ENCODE measurements at regions not wholly inside any gene's neighbourhood (a gene's known extent, or its start where the extent isn't known, plus 50 kb on each side); places are given as distances from the start of the nearest gene placed in this dataset.

DNA sequence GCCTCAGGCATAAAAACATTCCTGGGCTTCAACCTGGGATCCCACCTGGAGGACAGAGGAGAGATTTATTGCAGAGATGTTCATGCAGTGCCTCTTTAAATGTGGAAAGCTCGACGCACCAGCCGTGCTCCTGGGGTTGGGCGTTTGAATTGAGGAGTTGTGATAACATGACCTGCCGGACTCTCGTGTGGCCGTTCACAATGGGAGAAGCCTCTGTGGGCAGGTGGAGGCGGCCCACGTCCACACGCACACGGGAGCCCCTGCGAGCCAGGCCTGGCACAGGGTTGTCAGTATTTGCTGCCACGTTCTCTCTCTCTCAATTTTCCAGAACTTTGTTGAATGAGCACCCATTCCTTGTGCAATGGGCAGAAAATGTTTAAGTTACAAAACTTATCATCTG, 58.3 kb upstream of the PPARA start:
- no peak for DNase-seq

DNA sequence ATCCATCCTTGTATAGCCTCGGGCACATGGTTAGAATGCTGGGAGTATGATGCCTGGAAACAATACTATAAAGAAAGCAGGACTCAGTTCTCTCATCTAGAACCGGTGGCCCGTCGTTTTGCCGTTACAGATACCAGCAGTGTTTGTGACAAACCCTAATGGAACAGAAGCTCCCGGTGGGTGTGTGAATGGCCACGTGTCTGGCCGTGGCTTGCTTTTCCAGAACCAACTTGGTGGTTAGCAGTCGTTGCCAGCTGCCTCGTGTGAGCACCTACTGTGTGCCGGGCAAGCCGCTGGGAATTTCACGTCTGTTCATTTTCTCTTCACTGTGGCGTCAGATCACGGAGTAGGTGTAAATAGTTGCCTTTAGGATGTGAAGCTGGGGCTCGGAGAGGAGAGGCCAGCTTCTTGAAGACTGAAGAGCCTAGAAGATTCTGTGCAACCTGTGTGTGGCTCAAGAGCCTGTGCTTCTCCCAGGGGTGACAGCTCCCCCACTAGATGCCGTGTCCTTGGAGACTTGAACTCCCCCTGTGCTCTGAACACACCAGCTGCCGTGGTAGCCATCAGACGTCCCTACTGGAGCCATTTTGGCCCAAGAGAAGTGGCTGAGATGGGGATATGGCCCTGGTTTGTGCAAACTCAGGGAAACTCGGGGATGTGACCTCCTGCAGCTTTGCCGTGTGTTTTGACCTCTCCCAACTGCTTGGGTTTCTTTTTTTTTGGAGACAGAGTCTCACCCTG, 57.5 kb upstream of the PPARA start:
- DNase-seq: no peak

DNA sequence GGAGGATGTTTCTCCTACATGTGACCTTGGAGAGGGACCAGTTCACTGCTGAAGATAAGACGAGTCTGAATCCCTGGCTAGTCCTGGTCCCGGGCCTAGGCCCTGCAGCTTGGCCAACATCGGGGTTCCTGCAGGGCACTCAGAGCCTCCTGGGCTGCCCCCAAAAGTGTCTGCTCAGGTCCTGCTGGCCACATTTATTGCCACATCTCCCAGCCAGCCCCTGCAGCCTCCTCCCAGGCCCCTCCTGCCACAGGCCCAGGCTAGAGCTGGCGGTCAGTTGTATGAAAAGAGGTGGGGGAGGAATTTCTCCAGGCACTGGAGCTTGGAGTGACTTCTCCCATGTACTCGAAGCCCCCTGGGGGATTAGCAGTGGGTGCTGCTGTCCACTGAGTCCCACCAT, 56.5 kb upstream of the PPARA start:
- DNase-seq: no peak

DNA sequence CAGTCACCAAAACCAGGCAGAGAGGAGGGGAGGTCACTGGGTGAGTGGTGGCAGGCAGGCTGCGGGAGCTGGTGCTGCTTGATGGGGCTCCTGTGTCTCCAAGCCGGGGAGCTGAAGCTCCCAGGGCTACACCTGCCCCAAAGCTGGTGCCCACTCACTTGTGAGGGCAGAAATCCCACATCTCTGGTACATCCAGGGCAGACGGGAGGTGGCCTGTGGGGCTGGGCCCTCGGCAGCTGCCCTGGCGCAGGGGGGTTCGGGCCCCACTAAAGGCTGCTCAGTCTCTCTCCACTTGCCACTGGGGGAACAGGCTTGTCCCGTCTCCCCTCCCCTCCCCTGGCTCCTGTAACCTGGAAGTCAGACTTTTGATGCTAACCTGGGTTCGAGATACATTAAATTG, 55.6 kb upstream of the PPARA start:
- DNase-seq: no peak

DNA sequence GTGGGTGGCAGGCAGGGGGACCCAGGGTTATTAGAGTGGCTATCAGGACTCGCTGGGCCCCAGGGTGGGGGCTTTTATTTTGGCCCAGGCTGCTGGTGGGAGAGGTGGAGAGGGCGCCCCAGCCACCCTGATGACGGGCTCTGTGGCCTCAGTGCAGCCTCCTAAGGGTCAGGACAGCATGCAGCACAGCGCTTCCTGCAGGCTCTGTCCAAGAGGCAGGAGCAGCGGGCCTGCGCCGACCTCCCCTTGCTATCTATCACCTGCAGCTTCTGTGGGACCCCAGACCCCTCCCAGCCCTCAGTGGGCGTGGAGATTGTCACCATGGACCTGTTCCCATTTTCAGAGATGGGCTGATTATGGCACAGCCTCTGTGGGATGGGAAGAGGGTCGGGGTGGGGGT, 54.3 kb upstream of the PPARA start:
- DNase-seq: no peak

DNA sequence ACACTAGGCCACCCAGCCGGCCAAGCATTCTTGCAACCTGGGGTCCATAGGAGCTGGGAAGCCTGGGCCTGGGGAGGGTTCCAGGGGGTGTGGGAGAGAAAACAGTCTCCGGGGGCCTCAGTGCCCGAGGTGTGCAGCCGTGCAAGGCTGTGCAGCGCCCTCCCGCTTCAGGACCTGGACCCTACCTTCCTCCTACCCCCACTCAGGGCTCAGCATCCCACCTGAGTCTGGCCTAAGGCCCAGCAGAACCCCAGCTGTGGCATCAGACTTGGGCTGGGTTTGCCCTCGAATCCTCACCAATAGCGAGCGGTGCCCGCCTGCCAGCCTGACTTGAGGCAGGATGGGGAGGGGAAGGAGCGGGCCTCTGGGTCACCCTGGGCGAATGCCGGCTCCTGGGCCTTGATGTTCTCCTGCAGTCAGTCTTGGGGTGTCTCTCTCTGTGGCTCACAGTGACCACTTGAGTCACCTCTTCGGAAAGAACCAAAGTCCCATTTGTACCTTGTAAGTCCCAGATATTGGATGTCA, 53.6 kb upstream of the PPARA start:
- DNase-seq: no peak

DNA sequence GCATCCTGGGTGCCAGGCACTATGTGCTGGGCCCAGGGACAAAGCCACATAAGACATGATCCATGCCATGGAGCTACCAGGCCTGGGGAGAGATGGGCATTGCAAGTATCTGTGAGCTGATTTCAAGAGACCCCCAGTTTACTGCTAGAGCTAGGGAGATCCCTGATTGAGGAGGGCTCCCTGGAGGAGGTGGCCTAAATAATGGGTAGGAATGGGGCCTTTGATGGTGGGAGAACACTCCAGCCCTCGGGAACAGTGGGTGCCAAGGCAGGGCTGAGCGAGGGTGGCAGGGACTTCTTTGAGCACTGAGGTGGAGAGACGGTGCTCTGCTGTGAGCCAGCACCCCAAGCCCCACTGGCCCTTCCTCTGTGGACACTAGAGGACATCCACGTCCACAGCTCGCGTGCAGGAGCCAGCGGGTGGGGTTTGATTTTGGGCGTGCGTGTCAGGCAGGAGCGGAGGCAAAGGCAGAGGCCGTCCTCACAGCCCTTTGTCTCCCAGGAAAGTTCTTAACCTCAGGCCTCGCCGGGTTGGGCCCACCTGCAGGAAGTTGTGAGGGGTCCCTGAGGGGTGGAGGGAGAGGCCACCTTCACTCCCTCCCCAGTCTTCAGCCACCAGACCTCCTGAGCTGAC, 52.9 kb upstream of the PPARA start:
- DNase-seq: no peak

DNA sequence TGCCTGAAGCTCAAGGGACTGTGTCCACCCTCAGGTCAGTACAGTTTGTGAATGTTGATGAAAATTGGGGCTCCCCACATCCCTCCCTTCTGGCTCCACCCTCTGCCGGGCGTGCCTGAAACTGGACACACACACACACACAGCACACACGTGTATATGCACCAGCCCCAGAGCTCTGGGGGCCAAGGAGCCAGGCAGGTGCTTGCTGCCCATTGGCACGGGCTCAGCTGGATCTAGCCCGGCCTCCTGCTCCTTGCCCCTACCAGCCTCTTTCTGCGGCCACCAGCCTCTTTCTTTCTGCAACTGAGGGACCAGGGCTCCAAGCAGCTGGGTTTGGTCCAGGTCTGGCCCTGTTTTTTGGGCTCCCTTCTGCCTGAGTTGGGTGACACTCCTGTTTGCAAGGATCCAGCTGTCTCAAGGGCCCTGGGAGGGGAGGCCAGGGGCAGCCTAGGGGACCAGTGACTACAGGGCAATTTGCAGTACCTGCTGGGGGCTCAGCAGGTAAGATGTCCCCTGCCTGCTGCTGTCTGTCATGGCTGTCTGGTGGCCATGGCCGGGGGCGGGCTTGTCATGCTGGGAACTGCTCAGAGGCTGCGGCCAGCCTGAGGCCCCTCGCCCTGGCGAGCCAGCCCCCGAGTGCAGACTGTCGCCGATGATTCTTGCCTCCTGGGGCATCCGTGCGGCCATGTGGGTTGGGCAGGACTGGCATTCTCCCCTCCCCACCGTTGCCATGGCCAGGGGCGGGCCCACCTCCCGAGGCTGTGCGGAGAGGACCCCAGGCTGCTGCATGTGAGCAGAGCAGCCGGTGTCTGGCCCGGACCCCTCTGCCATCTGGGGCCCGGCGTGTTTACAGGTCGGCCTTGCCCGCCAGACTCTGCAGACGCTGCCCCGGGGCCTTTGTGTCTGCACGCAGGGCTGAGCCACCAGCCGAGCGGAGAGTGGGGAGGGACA, 51.5 kb upstream of the PPARA start:
- DNase-seq: no peak

DNA sequence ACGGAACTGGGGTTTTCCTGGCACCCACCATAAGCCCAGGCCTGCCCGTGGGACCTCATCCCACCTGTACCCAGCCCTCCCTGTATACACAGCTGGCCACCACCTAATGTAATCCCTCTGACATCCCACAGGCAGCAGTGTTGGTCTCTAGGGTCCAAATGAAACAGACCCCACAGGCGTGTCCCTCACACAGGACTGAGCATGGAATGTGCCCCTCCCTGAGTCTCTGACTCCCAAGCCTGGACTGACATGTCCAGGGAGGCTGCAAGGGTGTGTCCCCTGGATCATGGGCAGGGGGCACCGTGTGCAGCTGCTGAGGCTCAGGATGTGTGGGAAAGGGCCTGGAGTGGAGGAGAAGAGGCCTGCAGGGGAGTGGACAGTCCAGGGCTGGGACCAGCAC, 50.6 kb upstream of the PPARA start:
- DNase-seq: no peak

DNA sequence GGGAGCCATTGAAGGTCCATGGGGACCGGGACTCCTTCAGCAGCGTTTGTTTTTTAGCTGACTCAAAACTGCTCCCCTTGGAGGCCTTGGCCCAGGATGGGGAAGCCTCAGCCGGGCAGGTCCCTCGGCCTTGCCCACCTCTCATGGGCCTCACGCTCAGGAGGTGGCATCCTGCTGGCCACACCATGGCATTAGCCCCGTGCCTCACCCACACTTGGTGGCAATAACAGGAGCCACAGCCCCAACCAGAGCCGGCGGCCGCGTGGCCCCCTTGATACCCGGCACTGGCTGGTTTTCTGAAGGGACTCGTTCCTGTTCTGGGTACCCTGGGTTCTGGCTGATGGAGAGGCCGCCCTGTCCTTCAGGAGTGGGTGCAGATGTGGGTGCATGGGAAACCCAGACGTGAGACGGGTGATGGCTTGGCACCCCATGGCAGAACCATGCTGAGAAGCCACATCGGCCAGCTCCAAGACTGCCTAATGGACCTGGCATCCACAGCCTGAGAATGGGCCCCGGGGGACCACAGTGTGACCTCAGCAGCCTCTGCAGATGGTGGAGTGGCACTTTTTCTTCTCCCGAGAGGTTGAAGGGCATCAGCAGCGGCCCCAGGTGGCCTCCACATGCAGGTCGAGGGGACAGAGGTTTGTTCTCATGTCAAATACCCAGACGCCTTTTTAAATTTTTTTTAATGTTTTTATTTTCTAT, 49.8 kb upstream of the PPARA start:
- DNase-seq: no peak
